ENCODE measurements at regions not wholly inside any gene's neighbourhood (a gene's known extent, or its start where the extent isn't known, plus 50 kb on each side); places are given as distances from the start of the nearest gene placed in this dataset.

DNA sequence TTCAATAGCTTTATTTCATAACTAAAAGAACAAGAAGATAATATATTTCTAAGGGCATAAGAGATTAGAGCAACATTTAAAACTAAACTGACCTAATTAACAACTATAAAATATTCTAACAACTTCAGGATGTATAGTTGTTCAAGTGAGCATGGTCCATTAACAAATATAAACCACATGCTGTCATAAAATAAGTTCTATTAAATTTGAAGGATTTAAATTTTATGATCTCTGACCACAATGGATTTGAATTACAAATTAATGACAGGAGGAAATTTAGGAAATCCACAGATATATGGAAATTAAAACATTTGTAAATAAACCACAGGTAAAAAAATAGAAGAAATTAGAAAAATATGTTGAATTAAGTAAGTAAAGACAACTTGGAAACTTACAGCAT lies 196.5 kb upstream of the PCDH20 start:
- H3K27ac ChIP-seq (ENCODE audit: low read depth, low read length): no peak overlapping the region
- H3K9me3 ChIP-seq (ENCODE audit: low read depth, low read length): no peaks in the 10 kb centered on the region
- no peaks in the 10 kb centered on the region for H3K79me2 ChIP-seq (ENCODE audit: insufficient read depth, low read length)
- no peak overlapping the region for H3K4me2 ChIP-seq (ENCODE audit: insufficient read depth, low read length)
- no peaks in the 10 kb centered on the region for H3K27me3 ChIP-seq (ENCODE audit: insufficient read depth, low read length)
- no peak overlapping the region for H3K4me3 ChIP-seq (ENCODE audit: insufficient read depth, low read length)
- TF ChIP-seq, protein P1, sequence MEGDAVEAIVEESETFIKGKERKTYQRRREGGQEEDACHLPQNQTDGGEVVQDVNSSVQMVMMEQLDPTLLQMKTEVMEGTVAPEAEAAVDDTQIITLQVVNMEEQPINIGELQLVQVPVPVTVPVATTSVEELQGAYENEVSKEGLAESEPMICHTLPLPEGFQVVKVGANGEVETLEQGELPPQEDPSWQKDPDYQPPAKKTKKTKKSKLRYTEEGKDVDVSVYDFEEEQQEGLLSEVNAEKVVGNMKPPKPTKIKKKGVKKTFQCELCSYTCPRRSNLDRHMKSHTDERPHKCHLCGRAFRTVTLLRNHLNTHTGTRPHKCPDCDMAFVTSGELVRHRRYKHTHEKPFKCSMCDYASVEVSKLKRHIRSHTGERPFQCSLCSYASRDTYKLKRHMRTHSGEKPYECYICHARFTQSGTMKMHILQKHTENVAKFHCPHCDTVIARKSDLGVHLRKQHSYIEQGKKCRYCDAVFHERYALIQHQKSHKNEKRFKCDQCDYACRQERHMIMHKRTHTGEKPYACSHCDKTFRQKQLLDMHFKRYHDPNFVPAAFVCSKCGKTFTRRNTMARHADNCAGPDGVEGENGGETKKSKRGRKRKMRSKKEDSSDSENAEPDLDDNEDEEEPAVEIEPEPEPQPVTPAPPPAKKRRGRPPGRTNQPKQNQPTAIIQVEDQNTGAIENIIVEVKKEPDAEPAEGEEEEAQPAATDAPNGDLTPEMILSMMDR (IDR thresholded peaks at IDR 0.05; ENCODE audit: extremely low read depth, low read depth, low read length): no peak
- no peak overlapping the region for H2AFZ ChIP-seq (ENCODE audit: low read length)
- H3K4me1 ChIP-seq (ENCODE audit: insufficient read depth, low read length): no peaks in the 10 kb centered on the region
- DNase-seq (ENCODE audit: insufficient read length, low spot score, missing footprints): no peak
- H3K36me3 ChIP-seq (ENCODE audit: insufficient read depth, low read length): no peaks in the 10 kb centered on the region
- no peaks in the 10 kb centered on the region for H4K20me1 ChIP-seq (ENCODE audit: insufficient read depth, low read length)

DNA sequence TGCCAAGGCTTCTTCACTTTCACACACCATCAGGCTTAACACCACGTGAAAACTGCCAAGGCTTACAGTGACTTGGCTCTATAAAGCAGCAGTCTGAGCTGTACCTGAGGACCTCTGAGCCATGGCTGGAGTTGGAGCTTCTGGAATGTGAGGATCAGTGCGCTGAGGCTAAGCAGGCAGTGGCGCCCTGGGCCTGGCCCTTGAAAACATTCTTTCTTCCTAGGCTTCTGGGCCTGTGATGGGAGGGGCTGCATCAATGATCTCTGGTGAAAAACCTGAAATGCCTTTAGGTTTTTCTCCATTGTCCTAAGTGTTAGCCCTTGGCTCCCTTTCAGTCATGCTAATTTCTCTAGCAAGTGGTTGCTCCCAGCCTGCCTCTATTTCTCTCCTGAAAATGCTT lies 192.5 kb upstream of the PCDH20 start:
- Histone ChIP-seq H4K20me1 (ENCODE audit: insufficient read depth, low read length) (no peaks in the 10 kb centered on the region), H3K27me3 (ENCODE audit: insufficient read depth, low read length) (no peaks in the 10 kb centered on the region), H3K4me3 (ENCODE audit: insufficient read depth, low read length) (no peak overlapping the region), H3K9me3 (ENCODE audit: low read depth, low read length) (no peaks in the 10 kb centered on the region), H3K36me3 (ENCODE audit: insufficient read depth, low read length) (no peaks in the 10 kb centered on the region), H3K79me2 (ENCODE audit: insufficient read depth, low read length) (no peaks in the 10 kb centered on the region), H2AFZ (ENCODE audit: low read length) (no peak overlapping the region), H3K27ac (ENCODE audit: low read depth, low read length) (no peak overlapping the region), H3K4me1 (ENCODE audit: insufficient read depth, low read length) (no peaks in the 10 kb centered on the region), H3K4me2 (ENCODE audit: insufficient read depth, low read length) (no peak overlapping the region)
- DNase-seq (ENCODE audit: insufficient read length, low spot score, missing footprints): no peak
- TF ChIP-seq, protein P1 (IDR thresholded peaks at IDR 0.05; ENCODE audit: extremely low read depth, low read depth, low read length): no peak

DNA sequence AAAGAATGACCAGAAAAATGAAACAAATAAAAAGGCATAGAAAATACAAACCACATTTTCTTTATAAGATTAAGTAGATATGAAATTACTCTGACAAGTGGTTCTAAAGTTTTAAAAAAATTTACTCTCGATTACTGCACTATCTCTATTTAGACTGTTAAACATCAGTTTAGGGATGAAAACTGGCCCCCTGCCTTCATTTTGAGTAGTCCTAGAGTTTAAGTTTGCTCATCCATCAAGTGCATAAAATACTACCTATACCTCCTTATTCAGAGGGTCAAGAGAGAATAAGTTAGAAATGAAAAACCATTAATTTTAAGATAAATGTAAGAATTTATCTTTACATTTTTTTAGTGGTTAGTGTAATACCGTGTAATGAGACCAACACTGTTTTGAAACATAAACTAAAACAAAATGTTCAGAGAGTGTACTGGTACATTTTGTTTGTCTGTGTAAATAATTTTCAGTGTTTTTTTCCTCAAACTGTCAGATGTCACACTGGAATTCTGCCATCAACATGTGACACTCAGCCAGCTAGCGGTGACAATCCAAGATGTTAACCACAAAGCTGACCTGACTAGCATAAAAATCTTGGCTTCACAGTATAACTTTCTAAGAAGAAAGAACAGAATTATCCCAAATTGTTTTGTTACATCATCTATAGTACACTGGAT lies 184.8 kb upstream of the PCDH20 start:
- Histone ChIP-seq H4K20me1 (ENCODE audit: insufficient read depth, low read length) (no peaks in the 10 kb centered on the region), H3K36me3 (ENCODE audit: insufficient read depth, low read length) (no peaks in the 10 kb centered on the region)

DNA sequence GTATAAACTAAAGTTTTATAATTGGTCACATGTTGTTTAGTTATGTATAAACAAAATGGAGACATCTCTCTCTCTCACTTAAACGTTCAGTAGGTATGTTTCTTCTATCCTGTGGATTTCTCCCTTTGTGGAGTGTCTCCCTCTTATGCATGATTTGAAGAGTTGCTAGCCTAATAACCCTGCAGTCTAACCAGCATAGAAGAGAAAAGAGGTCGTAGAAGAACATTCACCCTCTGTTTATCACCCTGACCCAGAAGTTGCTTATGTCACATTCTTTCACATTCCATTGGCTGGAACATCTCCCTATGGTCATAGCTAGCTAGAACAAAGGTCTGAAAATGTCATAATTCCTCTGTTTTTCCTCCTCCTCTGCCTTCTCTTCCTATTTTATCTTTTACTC lies 176.8 kb upstream of the PCDH20 start:
- Histone ChIP-seq H3K4me3 (ENCODE audit: insufficient read depth, low read length) (no peak overlapping the region), H3K4me2 (ENCODE audit: insufficient read depth, low read length) (no peak overlapping the region), H3K9me3 (ENCODE audit: low read depth, low read length) (no peaks in the 10 kb centered on the region), H3K79me2 (ENCODE audit: insufficient read depth, low read length) (no peaks in the 10 kb centered on the region), H3K4me1 (ENCODE audit: insufficient read depth, low read length) (no peaks in the 10 kb centered on the region), H2AFZ (ENCODE audit: low read length) (no peak overlapping the region), H3K36me3 (ENCODE audit: insufficient read depth, low read length) (no peaks in the 10 kb centered on the region), H4K20me1 (ENCODE audit: insufficient read depth, low read length) (no peaks in the 10 kb centered on the region), H3K27me3 (ENCODE audit: insufficient read depth, low read length) (no peaks in the 10 kb centered on the region), H3K27ac (ENCODE audit: low read depth, low read length) (no peak overlapping the region)
- no peak for DNase-seq (ENCODE audit: insufficient read length, low spot score, missing footprints)
- TF ChIP-seq, protein P1 (IDR thresholded peaks at IDR 0.05; ENCODE audit: extremely low read depth, low read depth, low read length): no peak

More for the DNA sequence above, 184.8 kb upstream of the PCDH20 start:
- Histone ChIP-seq H3K27me3 (ENCODE audit: insufficient read depth, low read length) (no peaks in the 10 kb centered on the region), H3K4me1 (ENCODE audit: insufficient read depth, low read length) (no peaks in the 10 kb centered on the region), H3K79me2 (ENCODE audit: insufficient read depth, low read length) (no peaks in the 10 kb centered on the region), H3K4me3 (ENCODE audit: insufficient read depth, low read length) (no peak overlapping the region), H2AFZ (ENCODE audit: low read length) (no peak overlapping the region), H3K4me2 (ENCODE audit: insufficient read depth, low read length) (no peak overlapping the region), H3K9me3 (ENCODE audit: low read depth, low read length) (no peaks in the 10 kb centered on the region), H3K27ac (ENCODE audit: low read depth, low read length) (no peak overlapping the region)
- DNase-seq (ENCODE audit: insufficient read length, low spot score, missing footprints): no peak
- TF ChIP-seq, protein P1 (IDR thresholded peaks at IDR 0.05; ENCODE audit: extremely low read depth, low read depth, low read length): no peak

Data from osteoblast (primary cell).